HEK293 (cell line): ENCODE measurements at regions not wholly inside any gene's neighbourhood (a gene's known extent, or its start where the extent isn't known, plus 50 kb on each side); places are given as distances from the start of the nearest gene placed in this dataset.

Experiments
- EGR2 ChIP-seq: fragments of 450-650 bp; formaldehyde crosslinking; IDR thresholded peaks from 2 replicates; pipeline ENCODE4 v1.5.1; 2016; ENCODE audit warnings: low read depth, missing biosample characterization, missing genetic modification characterization
- MZF1 ChIP-seq: fragments of 450-650 bp; formaldehyde crosslinking; IDR thresholded peaks from 2 replicates; pipeline ENCODE4 v1.5.1; 2017; ENCODE audit warnings: missing biosample characterization, missing genetic modification characterization, borderline replicate concordance
- PRDM10 ChIP-seq: fragments of 450-650 bp; formaldehyde crosslinking; IDR thresholded peaks from 2 replicates; pipeline ENCODE4 v1.5.1; 2016; ENCODE audit warnings: missing biosample characterization, missing genetic modification characterization
- REPIN1 ChIP-seq: fragments of 450-650 bp; formaldehyde crosslinking; IDR thresholded peaks from 2 replicates; pipeline ENCODE4 v1.5.1; 2017; ENCODE audit warnings: missing biosample characterization, missing genetic modification characterization, low read depth
- ZFHX2 ChIP-seq: fragments of 450-650 bp; formaldehyde crosslinking; conservative IDR thresholded peaks from 2 replicates; pipeline ENCODE4 v1.5.1; 2016; ENCODE audit warnings: missing biosample characterization, missing genetic modification characterization
- ZNF239 ChIP-seq: fragments of 450-650 bp; formaldehyde crosslinking; IDR thresholded peaks from 2 replicates; pipeline ENCODE4 v1.5.1; 2016; ENCODE audit warnings: missing biosample characterization, missing genetic modification characterization

DNA sequence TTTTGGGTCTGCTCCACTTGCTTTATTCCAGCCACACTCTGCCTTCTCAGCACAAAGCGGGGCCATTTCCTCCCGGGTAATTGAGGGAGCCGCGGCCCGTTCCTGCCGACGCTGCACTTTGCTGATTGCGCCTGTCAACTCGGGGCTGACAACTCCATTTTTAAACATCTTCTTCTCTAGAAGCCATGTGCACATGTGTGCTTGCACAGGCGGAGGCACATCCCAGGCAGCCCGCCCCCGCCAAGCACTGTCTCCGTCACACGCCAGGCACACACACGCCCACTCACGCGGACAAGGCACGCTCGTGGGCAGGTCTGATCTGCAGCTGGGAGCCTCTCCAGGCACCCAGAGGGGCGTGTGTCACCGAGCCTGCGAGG lies 63.2 kb downstream of the ENGASE start:
- TF ChIP-seq PRDM10 = no peak
- no peak for TF ChIP-seq REPIN1 (tag by site-specific recombination)
- TF ChIP-seq EGR2 (tag by site-specific recombination) = peak; percentile 75
- no peak for TF ChIP-seq ZNF239
- peak; percentile 90 for TF ChIP-seq ZFHX2 (tag by site-specific recombination)
- TF ChIP-seq MZF1 = no peak
